Fibroblast of pulmonary artery (primary cell): ENCODE measurements at regions not wholly inside any gene's neighbourhood (a gene's known extent, or its start where the extent isn't known, plus 50 kb on each side); places are given as distances from the start of the nearest gene placed in this dataset.

Experiments used
- DNase-seq: peaks from one replicate; pipeline ENCODE4 v3.0.0-alpha.2; 2010; ENCODE audit warnings: low read depth
- H3K4me3 ChIP-seq: replicated peaks from 2 replicates; pipeline ENCODE4 v1.5.1; 2011; ENCODE audit warnings: low read depth, mild to moderate bottlenecking, control low read depth, low read length, moderate library complexity
- TF ChIP-seq, protein P1 (sequence below): IDR thresholded peaks from 2 replicates; pipeline ENCODE4 v1.5.1; 2011; ENCODE audit warnings: mild to moderate bottlenecking, control low read depth, low read length, inconsistent platforms; ENCODE audit errors: missing control alignments

DNA sequence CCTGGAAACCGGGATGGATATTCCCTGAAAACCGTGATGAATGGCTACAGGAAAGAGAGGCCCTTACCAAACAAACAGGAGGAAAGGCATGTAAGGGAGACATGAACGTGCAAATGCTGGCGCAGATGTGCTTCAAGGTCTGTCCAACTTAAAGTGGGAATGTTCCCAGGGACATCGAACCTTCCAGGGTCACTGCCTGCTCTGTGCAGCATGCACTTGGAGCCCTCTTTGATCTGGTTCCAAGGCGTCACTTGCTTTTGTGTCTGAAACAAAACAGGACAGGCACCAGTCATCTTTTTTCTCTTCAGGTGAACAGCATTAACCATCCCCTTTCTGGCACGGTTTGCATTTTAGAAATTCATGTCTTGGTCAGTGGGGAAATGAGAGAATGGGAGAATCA, 479.4 kb downstream of the RASEF start:
- no peak for DNase-seq
- no peak overlapping the region for H3K4me3 ChIP-seq
- TF ChIP-seq, protein P1, sequence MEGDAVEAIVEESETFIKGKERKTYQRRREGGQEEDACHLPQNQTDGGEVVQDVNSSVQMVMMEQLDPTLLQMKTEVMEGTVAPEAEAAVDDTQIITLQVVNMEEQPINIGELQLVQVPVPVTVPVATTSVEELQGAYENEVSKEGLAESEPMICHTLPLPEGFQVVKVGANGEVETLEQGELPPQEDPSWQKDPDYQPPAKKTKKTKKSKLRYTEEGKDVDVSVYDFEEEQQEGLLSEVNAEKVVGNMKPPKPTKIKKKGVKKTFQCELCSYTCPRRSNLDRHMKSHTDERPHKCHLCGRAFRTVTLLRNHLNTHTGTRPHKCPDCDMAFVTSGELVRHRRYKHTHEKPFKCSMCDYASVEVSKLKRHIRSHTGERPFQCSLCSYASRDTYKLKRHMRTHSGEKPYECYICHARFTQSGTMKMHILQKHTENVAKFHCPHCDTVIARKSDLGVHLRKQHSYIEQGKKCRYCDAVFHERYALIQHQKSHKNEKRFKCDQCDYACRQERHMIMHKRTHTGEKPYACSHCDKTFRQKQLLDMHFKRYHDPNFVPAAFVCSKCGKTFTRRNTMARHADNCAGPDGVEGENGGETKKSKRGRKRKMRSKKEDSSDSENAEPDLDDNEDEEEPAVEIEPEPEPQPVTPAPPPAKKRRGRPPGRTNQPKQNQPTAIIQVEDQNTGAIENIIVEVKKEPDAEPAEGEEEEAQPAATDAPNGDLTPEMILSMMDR = no peak

DNA sequence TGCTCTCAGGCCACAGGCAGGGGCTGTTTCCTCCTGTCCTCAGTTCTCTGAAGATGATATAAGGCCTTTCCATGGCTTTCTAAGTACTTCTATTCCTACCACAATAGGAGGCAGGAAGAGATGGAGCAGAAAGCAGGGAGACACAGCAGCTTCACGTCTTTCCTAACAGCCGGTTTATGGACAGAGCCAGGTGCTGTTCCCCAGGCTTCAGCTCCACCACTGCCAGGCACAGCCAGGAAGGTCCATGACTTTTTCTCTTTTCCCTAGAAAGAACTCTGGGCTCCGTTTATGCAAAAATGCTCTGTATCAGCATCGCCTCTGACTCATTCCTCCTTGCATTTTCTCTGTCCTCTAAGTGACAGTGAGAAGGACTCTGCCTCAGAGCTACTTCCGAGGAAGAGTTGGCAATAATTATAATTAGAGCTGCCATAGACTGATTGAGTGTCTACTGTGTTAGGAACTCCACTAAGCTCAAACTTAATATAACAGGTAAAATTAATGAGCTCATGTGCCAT, 478.5 kb downstream of the RASEF start:
- H3K4me3 ChIP-seq = no peak overlapping the region
- TF ChIP-seq, protein P1 = no peak

DNA sequence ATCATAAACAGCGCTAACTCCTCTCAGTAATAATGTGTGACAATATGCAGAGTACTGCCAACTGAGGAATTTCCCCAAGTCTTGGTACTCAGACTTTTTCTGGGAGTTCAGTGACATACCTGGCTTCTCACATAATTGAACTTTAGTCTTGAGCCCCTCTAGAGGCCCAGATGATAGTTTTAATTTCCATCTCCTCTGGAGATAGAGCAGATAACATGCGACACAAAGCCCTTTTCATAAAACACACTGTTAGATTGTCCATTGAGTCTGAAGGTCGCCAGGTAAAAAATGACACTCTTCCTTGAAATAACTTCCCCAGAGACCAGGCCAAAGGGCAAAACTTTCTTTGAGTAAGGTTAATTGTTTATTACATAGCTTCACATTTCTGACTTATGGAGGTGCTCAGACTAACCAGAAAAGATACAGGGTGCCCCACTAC, 476.0 kb downstream of the RASEF start:
- TF ChIP-seq, protein P1 = no peak
- DNase-seq = no peak
- no peak overlapping the region for H3K4me3 ChIP-seq

More for the DNA sequence above, 478.5 kb downstream of the RASEF start:
- no peak for DNase-seq

DNA sequence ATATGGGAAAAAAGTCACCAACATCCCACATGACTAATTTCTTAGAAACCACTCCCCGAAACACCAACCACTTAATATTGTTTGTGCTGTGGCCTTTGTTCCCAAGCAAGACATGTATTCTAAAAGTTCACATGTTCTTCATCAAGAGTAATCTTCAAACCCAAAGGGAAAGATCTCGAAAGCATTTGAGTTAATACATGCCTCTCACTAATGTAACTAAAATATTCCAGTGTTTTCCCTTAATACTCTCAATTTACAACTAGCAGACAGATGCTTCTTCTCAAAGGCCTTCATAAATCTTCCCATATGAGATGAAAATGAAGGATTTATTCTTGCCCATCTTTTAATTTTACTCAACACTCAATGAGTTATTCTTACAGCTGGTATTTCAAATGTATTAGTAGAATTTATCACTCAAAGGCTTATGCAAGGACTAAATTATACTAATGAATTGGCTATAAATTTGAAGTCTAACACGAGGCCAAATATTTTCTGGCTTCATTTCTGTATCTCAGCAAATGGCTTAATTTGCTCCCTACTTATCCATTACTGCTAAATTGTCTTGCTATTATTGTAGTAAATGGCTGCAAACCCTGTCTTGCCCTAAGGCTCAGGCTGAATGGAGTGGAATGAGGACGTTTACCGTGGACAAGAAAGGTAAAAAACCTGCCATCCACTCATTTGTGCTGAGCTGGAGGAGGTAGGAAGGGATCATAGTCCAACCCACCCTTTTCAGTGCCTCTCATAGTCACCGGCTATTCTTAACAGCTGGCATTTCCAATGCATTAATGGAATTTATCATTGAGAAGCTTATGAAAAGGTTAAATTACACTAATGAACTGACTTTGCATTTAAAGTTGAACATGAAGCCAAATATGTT, 474.4 kb downstream of the RASEF start:
- TF ChIP-seq, protein P1 = no peak
- DNase-seq = no peak
- H3K4me3 ChIP-seq = no peak overlapping the region

DNA sequence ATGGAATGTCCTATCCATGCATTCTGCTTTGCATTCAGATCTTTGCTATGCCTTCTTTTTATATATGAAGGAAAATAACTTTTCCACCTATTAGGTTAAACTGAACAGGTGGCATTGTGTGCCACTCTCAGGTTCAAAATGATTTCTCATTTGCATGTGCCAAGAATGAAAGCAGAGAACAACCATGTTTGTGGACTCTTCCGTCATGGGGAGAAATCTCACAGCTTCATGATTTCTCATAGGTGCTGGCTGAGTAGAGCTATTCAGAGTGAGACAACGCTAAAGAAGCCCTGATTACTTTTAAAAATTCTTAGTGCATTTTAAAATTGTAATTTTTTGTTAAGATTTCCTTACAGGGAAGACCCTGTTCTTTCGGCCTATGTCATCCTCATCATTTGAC, 472.1 kb downstream of the RASEF start:
- no peak overlapping the region for H3K4me3 ChIP-seq
- DNase-seq = no peak
- TF ChIP-seq, protein P1 = no peak

DNA sequence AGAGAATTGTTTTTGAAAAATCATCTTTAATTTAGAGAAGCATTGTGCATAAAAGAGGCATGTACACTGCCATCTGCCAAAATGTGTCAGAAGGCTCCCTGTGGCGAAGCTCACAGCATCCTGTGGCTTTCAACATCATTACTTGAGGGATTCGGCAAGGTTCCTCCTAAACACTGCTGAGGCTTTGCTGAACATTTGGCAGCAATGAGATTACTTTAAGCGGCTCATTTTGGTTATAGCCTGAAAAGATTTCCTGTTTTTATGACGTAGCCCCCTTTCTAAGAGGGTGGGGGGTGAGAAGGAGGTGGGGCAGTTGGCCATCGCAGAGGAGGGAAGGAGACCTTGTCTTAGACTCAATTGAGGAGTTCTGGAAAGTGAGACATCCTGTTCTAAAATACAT, 469.4 kb downstream of the RASEF start:
- TF ChIP-seq, protein P1 = no peak
- H3K4me3 ChIP-seq = no peak overlapping the region
- no peak for DNase-seq
